HG02938 (cell line): ENCODE measurements at regions not wholly inside any gene's neighbourhood (a gene's known extent, or its start where the extent isn't known, plus 50 kb on each side); places are given as distances from the start of the nearest gene placed in this dataset.

Experiments
- ATAC-seq: cut with Tn5 transposase; IDR thresholded peaks from one replicate; pipeline ENCODE4 v1.9.1; 2021; ENCODE audit warnings: mild to moderate bottlenecking, moderate library complexity; ENCODE audit not compliant: unreplicated experiment

GRCh38 chr15:39194106-39194830 lies 386.6 kb upstream of the THBS1 start:
- ATAC-seq: no peak

- ATAC-seq: no peak
Measured at GRCh38 chr15:39195961-39196486, 384.9 kb upstream of the THBS1 start.

- ATAC-seq: no peak
Measured at GRCh38 chr15:39198044-39199000, 382.6 kb upstream of the THBS1 start.

- no peak for ATAC-seq
Measured at GRCh38 chr15:39199076-39199475, 381.8 kb upstream of the THBS1 start.

- no peak for ATAC-seq
Measured at GRCh38 chr15:39200586-39200985, 380.3 kb upstream of the THBS1 start.

GRCh38 chr15:39202641-39203040 lies 378.2 kb upstream of the THBS1 start:
- ATAC-seq: no peak

- ATAC-seq: no peak
Measured at GRCh38 chr15:39204031-39204430, 376.8 kb upstream of the THBS1 start.

GRCh38 chr15:39205081-39205480 lies 375.8 kb upstream of the THBS1 start:
- no peak for ATAC-seq

- ATAC-seq: no peak
Measured at GRCh38 chr15:39205506-39206371, 375.1 kb upstream of the THBS1 start.

- ATAC-seq: no peak
Measured at GRCh38 chr15:39207532-39208115, 373.3 kb upstream of the THBS1 start.

GRCh38 chr15:39208187-39208586 lies 372.7 kb upstream of the THBS1 start:
- no peak for ATAC-seq

- no peak for ATAC-seq
Measured at GRCh38 chr15:39209548-39210211, 371.2 kb upstream of the THBS1 start.

GRCh38 chr15:39211108-39211979 lies 369.5 kb upstream of the THBS1 start:
- ATAC-seq: no peak

- no peak for ATAC-seq
Measured at GRCh38 chr15:39213385-39213840, 367.5 kb upstream of the THBS1 start.

- no peak for ATAC-seq
Measured at GRCh38 chr15:39215015-39215414, 365.9 kb upstream of the THBS1 start.

- ATAC-seq: no peak
Measured at GRCh38 chr15:39216816-39217215, 364.1 kb upstream of the THBS1 start.

GRCh38 chr15:39219608-39220007 lies 361.3 kb upstream of the THBS1 start:
- no peak for ATAC-seq

- no peak for ATAC-seq
Measured at GRCh38 chr15:39226169-39226937, 354.5 kb upstream of the THBS1 start.
